HG03025 (cell line): ENCODE measurements at regions not wholly inside any gene's neighbourhood (a gene's known extent, or its start where the extent isn't known, plus 50 kb on each side); places are given as distances from the start of the nearest gene placed in this dataset.
"Not testable (repeated sequence)": the region's sequence is repeated elsewhere in the genome, so short reads cannot be mapped to it uniquely, and the experiment has no call there.

Source experiments
- ATAC-seq: cut with Tn5 transposase; IDR thresholded peaks from one replicate; pipeline ENCODE4 v1.9.1; 2021; ENCODE audit warnings: mild to moderate bottlenecking, moderate library complexity; ENCODE audit not compliant: unreplicated experiment, low FRiP score

DNA sequence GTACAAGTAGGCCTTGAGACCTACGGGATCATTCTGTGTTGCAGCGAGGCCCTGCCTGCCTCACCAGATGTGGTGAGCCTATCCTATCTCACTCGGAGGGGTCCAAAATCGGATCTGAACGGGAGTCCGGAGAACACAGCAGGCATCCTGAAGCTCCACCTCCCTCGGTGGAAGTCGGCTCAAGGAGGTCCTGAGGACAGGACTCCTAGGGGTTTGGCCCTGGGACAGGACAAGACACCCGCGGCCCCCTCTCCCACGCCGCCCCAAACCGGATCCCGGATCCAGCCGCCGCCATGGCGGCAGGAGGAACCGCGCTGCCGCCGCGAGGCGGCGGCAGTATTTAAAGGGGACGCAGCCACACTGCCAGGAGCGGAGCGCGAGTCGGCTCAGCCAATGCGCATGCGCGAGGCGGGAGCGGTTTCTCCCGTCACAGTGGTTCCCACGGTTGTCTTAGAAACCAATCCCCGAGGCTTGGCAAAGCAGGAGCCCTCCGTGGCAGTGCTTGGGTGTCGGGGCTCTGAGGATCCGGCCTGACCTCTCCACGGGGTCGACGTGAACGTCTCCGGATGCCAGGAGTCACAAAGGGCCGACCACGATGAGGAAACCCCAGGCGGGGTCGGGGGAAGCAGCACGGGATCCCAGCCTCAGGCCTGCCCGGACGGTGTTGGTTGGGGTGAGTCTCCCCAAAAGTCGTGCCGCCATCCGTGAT is 454.6 kb upstream of the ZNG1F start:
- ATAC-seq, result peak; percentile 100

- not testable (repeated sequence) for ATAC-seq
Measured at GRCh38 chr9:41633726-41634125, 444.6 kb upstream of the ZNG1F start.

GRCh38 chr9:41623666-41624065 is 434.5 kb upstream of the ZNG1F start:
- ATAC-seq, result not testable (repeated sequence)

DNA sequence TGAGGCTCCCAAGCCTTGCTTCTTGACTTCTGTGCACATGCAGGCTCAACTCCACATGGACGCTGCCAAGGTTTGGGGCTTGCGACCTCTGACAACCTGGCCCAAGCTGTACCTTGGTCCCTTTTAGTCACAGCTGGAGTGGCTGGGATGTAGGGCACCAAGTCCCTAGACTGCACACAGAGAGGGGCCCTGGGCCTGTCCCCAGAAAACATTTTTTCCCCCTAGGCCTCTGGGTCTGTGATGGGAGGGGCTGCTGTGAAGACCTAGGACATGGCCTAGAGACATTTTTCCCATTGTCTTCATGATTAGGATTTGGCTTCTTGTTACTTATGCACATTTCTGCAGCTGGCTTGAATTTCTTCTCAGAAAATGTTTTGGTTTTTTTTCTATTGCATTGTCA is 430.1 kb upstream of the ZNG1F start:
- not testable (repeated sequence) for ATAC-seq

GRCh38 chr9:41606961-41607547 is 417.9 kb upstream of the ZNG1F start:
- ATAC-seq, result not testable (repeated sequence)

DNA sequence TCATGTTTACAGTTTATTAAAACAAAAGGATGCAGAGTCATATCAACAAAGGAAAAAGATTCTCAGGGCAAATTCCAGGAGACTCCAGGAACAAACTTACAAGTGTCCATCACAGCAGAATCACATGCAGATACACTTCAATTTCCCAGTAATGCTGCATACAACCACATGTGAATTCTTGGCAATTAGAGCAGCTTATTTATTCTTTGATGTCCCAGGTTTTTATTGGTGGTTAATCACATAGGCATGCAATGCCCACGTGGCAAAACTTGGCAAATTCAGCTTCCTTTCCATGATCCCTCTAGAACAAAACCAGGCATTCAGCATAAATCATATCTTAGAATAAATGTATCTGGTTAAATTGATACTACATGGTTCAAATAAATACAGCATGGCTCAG is 376.5 kb upstream of the ZNG1F start:
- not testable (repeated sequence) for ATAC-seq
